ENCODE measurements at regions not wholly inside any gene's neighbourhood (a gene's known extent, or its start where the extent isn't known, plus 50 kb on each side); places are given as distances from the start of the nearest gene placed in this dataset.

DNA sequence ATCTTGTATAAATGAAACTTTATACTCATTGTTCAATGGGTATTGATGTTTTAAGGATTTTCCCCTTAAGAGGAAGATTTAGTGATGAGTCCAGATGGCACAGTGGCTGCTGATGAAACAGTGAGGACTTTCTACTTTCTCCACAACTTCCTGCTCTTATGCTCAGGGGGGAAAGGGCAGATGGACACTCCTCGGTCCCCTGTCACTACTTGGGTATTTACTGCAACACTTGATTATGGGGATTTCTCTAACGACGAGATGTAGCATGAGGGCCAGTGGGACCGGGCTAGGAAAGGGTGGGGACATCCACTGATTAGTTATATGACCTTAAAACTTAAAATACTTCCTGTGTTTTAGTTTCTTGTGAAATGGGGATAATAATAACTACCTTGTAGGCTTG lies 146.1 kb upstream of the HMHB1 start:
- TF ChIP-seq, protein P1, sequence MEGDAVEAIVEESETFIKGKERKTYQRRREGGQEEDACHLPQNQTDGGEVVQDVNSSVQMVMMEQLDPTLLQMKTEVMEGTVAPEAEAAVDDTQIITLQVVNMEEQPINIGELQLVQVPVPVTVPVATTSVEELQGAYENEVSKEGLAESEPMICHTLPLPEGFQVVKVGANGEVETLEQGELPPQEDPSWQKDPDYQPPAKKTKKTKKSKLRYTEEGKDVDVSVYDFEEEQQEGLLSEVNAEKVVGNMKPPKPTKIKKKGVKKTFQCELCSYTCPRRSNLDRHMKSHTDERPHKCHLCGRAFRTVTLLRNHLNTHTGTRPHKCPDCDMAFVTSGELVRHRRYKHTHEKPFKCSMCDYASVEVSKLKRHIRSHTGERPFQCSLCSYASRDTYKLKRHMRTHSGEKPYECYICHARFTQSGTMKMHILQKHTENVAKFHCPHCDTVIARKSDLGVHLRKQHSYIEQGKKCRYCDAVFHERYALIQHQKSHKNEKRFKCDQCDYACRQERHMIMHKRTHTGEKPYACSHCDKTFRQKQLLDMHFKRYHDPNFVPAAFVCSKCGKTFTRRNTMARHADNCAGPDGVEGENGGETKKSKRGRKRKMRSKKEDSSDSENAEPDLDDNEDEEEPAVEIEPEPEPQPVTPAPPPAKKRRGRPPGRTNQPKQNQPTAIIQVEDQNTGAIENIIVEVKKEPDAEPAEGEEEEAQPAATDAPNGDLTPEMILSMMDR (conservative IDR thresholded peaks at IDR 0.05; ENCODE audit: low read length): no peak
- no peak for TF ChIP-seq EZH2phosphoT487 (IDR thresholded peaks at IDR 0.05; ENCODE audit: borderline replicate concordance)
